SK-N-SH (cell line): ENCODE measurements at regions not wholly inside any gene's neighbourhood (a gene's known extent, or its start where the extent isn't known, plus 50 kb on each side); places are given as distances from the start of the nearest gene placed in this dataset.

Experiments
- CTCF ChIA-PET: fragments of 300-600, 350-600 bp; formaldehyde crosslinking; extraction: SDS; loops from one replicate; lab custom pipeline; 2021; lab: Yijun Ruan, JAX
- POLR2A ChIA-PET: fragments of 350-600 bp; sonication (Branson Sonifier 250); formaldehyde crosslinking; extraction: SDS; loops from one replicate; lab custom pipeline; 2020; ENCODE audit warnings: antibody characterized with exemption, inconsistent platforms; lab: Yijun Ruan, JAX
- DNase-seq: peaks from one replicate; pipeline ENCODE4 v3.0.0; 2012
- H2AFZ ChIP-seq: fragments of 200-600 bp; sonication (generic); 2 replicates; pipeline ENCODE4 v1.8.1; 2016; ENCODE audit warnings: antibody characterized with exemption, mild to moderate bottlenecking, low read depth
- H3F3A ChIP-seq: fragments of 200-600 bp; sonication (generic); replicated peaks from 2 replicates; pipeline ENCODE3; 2016; ENCODE audit warnings: antibody characterized with exemption, mild to moderate bottlenecking; ENCODE audit not compliant: insufficient read depth
- H3K27ac ChIP-seq, 2 experiments: fragments of 200-500 bp in 1 of 2; fragments of 200-600 bp in 1 of 2; sonication (Bioruptor generic) in 1 of 2; sonication (generic), shearing (Covaris generic) in 1 of 2; 2 replicates each; pipeline versions ENCODE4 v1.5.1 to v1.6.1; 2014 to 2016; ENCODE audit warnings: low read depth in 2 of 2, inconsistent platforms in 1 of 2, low read length in 1 of 2, mild to moderate bottlenecking in 1 of 2, mixed read lengths in 1 of 2
- H3K27me3 ChIP-seq: fragments of 200-600 bp; sonication (generic), shearing (Covaris generic); 2 replicates; pipeline ENCODE4 v1.6.1; 2016; ENCODE audit warnings: mixed run types; ENCODE audit not compliant: insufficient read depth
- H3K36me3 ChIP-seq, 2 experiments: fragments of 200-500 bp in 1 of 2; fragments of 200-600 bp in 1 of 2; sonication (Bioruptor generic) in 1 of 2; sonication (generic) in 1 of 2; replicated peaks in 1 of 2; 2 replicates each; pipeline versions ENCODE3 to v1.5.1; 2014 to 2016; ENCODE audit warnings: low read length in 1 of 2, mild to moderate bottlenecking in 1 of 2; ENCODE audit not compliant: insufficient read depth in 2 of 2, control insufficient read depth in 1 of 2
- H3K4me1 ChIP-seq, 2 experiments: fragments of 200-500 bp in 1 of 2; fragments of 200-600 bp in 1 of 2; sonication (Bioruptor generic) in 1 of 2; sonication (generic), shearing (Covaris generic) in 1 of 2; 2 replicates each; pipeline versions ENCODE4 v1.5.1 to v1.6.1; 2014 to 2016; ENCODE audit warnings: low read depth in 1 of 2, low read length in 1 of 2, mixed run types in 1 of 2; ENCODE audit not compliant: insufficient read depth in 2 of 2, control insufficient read depth in 1 of 2
- H3K4me2 ChIP-seq: fragments of 200-600 bp; sonication (generic), shearing (Covaris generic); 2 replicates; pipeline ENCODE4 v1.6.1; 2017; ENCODE audit warnings: mixed run types
- H3K4me3 ChIP-seq, 2 experiments: fragments of 200-500 bp in 1 of 2; fragments of 200-600 bp in 1 of 2; sonication (Bioruptor generic) in 1 of 2; sonication (generic), shearing (Covaris generic) in 1 of 2; 2 replicates each; pipeline versions ENCODE4 v1.5.1 to v1.8.1; 2014 to 2016; ENCODE audit warnings: low read depth in 2 of 2, inconsistent platforms in 1 of 2, low read length in 1 of 2, mild to moderate bottlenecking in 1 of 2, mixed read lengths in 1 of 2, moderate library complexity in 1 of 2
- H3K79me2 ChIP-seq: fragments of 200-600 bp; sonication (generic); 2 replicates; pipeline ENCODE4 v1.8.1; 2017; ENCODE audit warnings: mild to moderate bottlenecking; ENCODE audit not compliant: insufficient read depth
- H3K9ac ChIP-seq: fragments of 200-600 bp; sonication (generic); 2 replicates; pipeline ENCODE4 v1.6.1; 2017; ENCODE audit warnings: mixed run types
- H3K9me2 ChIP-seq: fragments of 200-600 bp; sonication (generic); 2 replicates; pipeline ENCODE4 v1.6.1; 2017; ENCODE audit warnings: mixed run types
- H3K9me3 ChIP-seq: fragments of 200-600 bp; sonication (generic); 2 replicates; pipeline ENCODE4 v1.6.1; 2017; ENCODE audit warnings: mixed run types, mild to moderate bottlenecking, moderate library complexity
- H4K20me1 ChIP-seq: fragments of 200-600 bp; sonication (generic); 2 replicates; pipeline ENCODE4 v1.6.1; 2017; ENCODE audit warnings: mild to moderate bottlenecking, mixed run types; ENCODE audit not compliant: insufficient read depth
- CHD2 ChIP-seq: fragments of 150-350 bp; IDR thresholded peaks from 2 replicates; pipeline ENCODE4 v1.6.1; 2018; ENCODE audit warnings: low read length; ENCODE audit not compliant: partially characterized antibody
- ELF1 ChIP-seq: IDR thresholded peaks from 2 replicates; pipeline ENCODE4 v1.4.0; 2012
- EZH2phosphoT487 ChIP-seq: fragments of 200-600 bp; sonication (generic); IDR thresholded peaks from 2 replicates; pipeline ENCODE4 v1.6.1; 2017; ENCODE audit warnings: low read depth, mixed run types, mild to moderate bottlenecking, antibody characterized with exemption, moderate library complexity, borderline replicate concordance
- FOXJ3 ChIP-seq: sonication (generic); formaldehyde crosslinking; IDR thresholded peaks from 2 replicates; pipeline ENCODE4 v1.5.1; 2020; ENCODE audit warnings: mild to moderate bottlenecking, missing genetic modification reagents
- GABPA ChIP-seq: IDR thresholded peaks from 2 replicates; pipeline ENCODE4 v1.4.0; 2012; ENCODE audit warnings: low read depth, mild to moderate bottlenecking
- GATA2 ChIP-seq: sonication (generic); formaldehyde crosslinking; IDR thresholded peaks from 2 replicates; pipeline ENCODE4 v1.5.0; 2020; ENCODE audit warnings: mild to moderate bottlenecking, missing genetic modification reagents
- IRF3 ChIP-seq: fragments of 150-350 bp; IDR thresholded peaks from 2 replicates; pipeline ENCODE4 v1.6.1; 2016; ENCODE audit warnings: mild to moderate bottlenecking, low read depth, low read length
- MEF2A ChIP-seq: IDR thresholded peaks from 2 replicates; pipeline ENCODE4 v1.4.0; 2012; ENCODE audit warnings: low read depth, borderline replicate concordance
- MXI1 ChIP-seq: IDR thresholded peaks from 2 replicates; pipeline ENCODE4 v1.6.1; 2012; ENCODE audit warnings: mild to moderate bottlenecking, low read depth, low read length, improper control_type of control experiment
- NFIC ChIP-seq: IDR thresholded peaks from 2 replicates; pipeline ENCODE4 v1.4.0; 2012; ENCODE audit warnings: borderline replicate concordance
- NRF1 ChIP-seq: IDR thresholded peaks from 2 replicates; pipeline ENCODE4 v1.6.1; 2012; ENCODE audit warnings: low read depth, mild to moderate bottlenecking, low read length
- POLR2AphosphoS5 ChIP-seq: IDR thresholded peaks from 2 replicates; pipeline ENCODE4 v1.6.1; 2012; ENCODE audit warnings: low read depth, low read length
- RCOR1 ChIP-seq: fragments of 150-350 bp; IDR thresholded peaks from 2 replicates; pipeline ENCODE4 v1.6.1; 2017; ENCODE audit warnings: antibody characterized with exemption, low read length
- RFX5 ChIP-seq: IDR thresholded peaks from 2 replicates; pipeline ENCODE4 v1.6.1; 2012; ENCODE audit warnings: mild to moderate bottlenecking, improper control_type of control experiment, low read length
- SIN3A ChIP-seq: IDR thresholded peaks from 2 replicates; pipeline ENCODE4 v1.6.1; 2012; ENCODE audit warnings: low read depth, mild to moderate bottlenecking, low read length, moderate library complexity, borderline replicate concordance
- TAF1 ChIP-seq: IDR thresholded peaks from 2 replicates; pipeline ENCODE4 v1.6.1; 2012; ENCODE audit warnings: low read depth, mild to moderate bottlenecking, low read length, moderate library complexity, borderline replicate concordance
- TEAD4 ChIP-seq: IDR thresholded peaks from 2 replicates; pipeline ENCODE4 v1.4.0; 2012; ENCODE audit warnings: mild to moderate bottlenecking, borderline replicate concordance; ENCODE audit not compliant: insufficient read depth
- YY1 ChIP-seq: IDR thresholded peaks from 2 replicates; pipeline ENCODE4 v1.4.0; 2012; ENCODE audit warnings: low read depth, mild to moderate bottlenecking
- ZBTB33 ChIP-seq: IDR thresholded peaks from 2 replicates; pipeline ENCODE4 v1.4.0; 2012; ENCODE audit warnings: low read depth, borderline replicate concordance
- WGBS: methylation state at CpG from one replicate; pipeline ENCODE4 v1.1.6; 2017; ENCODE audit warnings: low lambda C conversion rate; 5-methylcytosine and 5-hydroxymethylcytosine counted together
- TF ChIP-seq, protein P1 (sequence below): IDR thresholded peaks from 2 replicates; pipeline ENCODE4; 2012

GRCh38 chr17:51560398-51560797 is 300.1 kb downstream of the UTP18 start:
- Histone ChIP-seq H3K79me2 (no peaks in the 10 kb centered on the region), H3K4me3 (no peak overlapping the region), H2AFZ (no peak overlapping the region), H3K27me3 (no peaks in the 10 kb centered on the region), H3K9me3 (peaks cover 3% of the 10 kb centered on the region; the same call in 1 of the 2 replicates), H3K4me2 (no peak overlapping the region), H3K36me3 (no peaks in the 10 kb centered on the region), H3K9ac (no peak overlapping the region), H3K4me1 (no peaks in the 10 kb centered on the region), H3K27ac (no peak overlapping the region), H3F3A (no peaks in the 10 kb centered on the region), H4K20me1 (no peaks in the 10 kb centered on the region), H3K9me2 (no peaks in the 10 kb centered on the region)
- no peak for TF ChIP-seq SIN3A
- no peak for TF ChIP-seq FOXJ3
- TF ChIP-seq MEF2A: no peak
- no peak for TF ChIP-seq GABPA
- no peak for TF ChIP-seq RCOR1
- TF ChIP-seq CHD2: no peak
- no peak for TF ChIP-seq ELF1
- TF ChIP-seq ZBTB33: no peak
- no peak for TF ChIP-seq RFX5
- no peak for TF ChIP-seq NFIC
- no peak for TF ChIP-seq MXI1
- TF ChIP-seq EZH2phosphoT487: no peak
- no peak for TF ChIP-seq IRF3
- TF ChIP-seq POLR2AphosphoS5: no peak
- no peak for TF ChIP-seq NRF1
- no peak for TF ChIP-seq YY1
- POLR2A ChIA-PET: no interaction called here
- CTCF ChIA-PET: interaction anchor here (0.7 kb wide), 1 partner anchor 100 kb away, joined by 3 read pairs; no protein-coding TSS in a partner anchor
- DNase-seq: no peak

DNA sequence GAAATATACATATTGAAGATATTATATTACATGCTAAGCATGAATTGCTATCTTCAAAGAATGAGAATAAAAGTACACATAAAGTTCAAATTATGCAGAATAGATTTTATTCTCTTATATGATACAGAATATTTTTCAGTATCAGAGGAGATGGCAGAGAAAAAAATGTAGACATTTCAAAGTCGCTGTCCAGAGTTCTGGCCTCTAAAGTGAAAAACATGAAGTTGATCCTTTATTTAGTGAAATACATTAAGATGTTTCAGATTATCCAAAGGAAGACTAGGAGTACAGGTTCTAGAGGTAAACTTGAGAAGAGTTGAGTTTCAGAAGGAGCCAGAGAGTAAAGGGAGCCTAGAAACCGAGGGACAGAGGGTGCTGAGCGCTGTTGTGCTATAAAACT is 303.6 kb downstream of the UTP18 start:
- no peaks in the 10 kb centered on the region for H3F3A ChIP-seq
- no peaks in the 10 kb centered on the region for H3K79me2 ChIP-seq
- no peak overlapping the region for H2AFZ ChIP-seq
- H4K20me1 ChIP-seq: no peaks in the 10 kb centered on the region
- H3K4me3 ChIP-seq: no peak overlapping the region
- no peak for DNase-seq
- peaks cover 9% of the 10 kb centered on the region; the same call in 1 of the 2 replicates for H3K9me3 ChIP-seq
- no peak overlapping the region for H3K9ac ChIP-seq
- H3K4me1 ChIP-seq: no peaks in the 10 kb centered on the region
- H3K27ac ChIP-seq: no peak overlapping the region
- ChIA-PET CTCF (interaction anchor here (1.3 kb wide), 1 partner anchor 8 kb away, joined by 3 read pairs; no protein-coding TSS in a partner anchor), POLR2A (no interaction called here)
- 22% methylated on average over 3 of the region's 3 CpGs for WGBS
- H3K27me3 ChIP-seq: no peaks in the 10 kb centered on the region
- H3K4me2 ChIP-seq: no peak overlapping the region
- H3K36me3 ChIP-seq: no peaks in the 10 kb centered on the region
- H3K9me2 ChIP-seq: no peaks in the 10 kb centered on the region
- no peak for TF ChIP-seq NFIC
- no peak for TF ChIP-seq SIN3A
- TF ChIP-seq TAF1: no peak
- no peak for TF ChIP-seq ELF1
- TF ChIP-seq TEAD4: no peak
- no peak for TF ChIP-seq EZH2phosphoT487
- no peak for TF ChIP-seq ZBTB33
- no peak for TF ChIP-seq RFX5
- TF ChIP-seq, protein P1, sequence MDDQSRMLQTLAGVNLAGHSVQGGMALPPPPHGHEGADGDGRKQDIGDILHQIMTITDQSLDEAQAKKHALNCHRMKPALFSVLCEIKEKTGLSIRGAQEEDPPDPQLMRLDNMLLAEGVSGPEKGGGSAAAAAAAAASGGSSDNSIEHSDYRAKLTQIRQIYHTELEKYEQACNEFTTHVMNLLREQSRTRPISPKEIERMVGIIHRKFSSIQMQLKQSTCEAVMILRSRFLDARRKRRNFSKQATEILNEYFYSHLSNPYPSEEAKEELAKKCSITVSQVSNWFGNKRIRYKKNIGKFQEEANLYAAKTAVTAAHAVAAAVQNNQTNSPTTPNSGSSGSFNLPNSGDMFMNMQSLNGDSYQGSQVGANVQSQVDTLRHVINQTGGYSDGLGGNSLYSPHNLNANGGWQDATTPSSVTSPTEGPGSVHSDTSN: no peak
- no peak for TF ChIP-seq YY1
- TF ChIP-seq GATA2 (CRISPR knock-in tag): no peak
- TF ChIP-seq IRF3: no peak
- no peak for TF ChIP-seq MXI1
- TF ChIP-seq GABPA: no peak
- TF ChIP-seq CHD2: no peak
